GM12873 (cell line): ENCODE measurements at regions not wholly inside any gene's neighbourhood (a gene's known extent, or its start where the extent isn't known, plus 50 kb on each side); places are given as distances from the start of the nearest gene placed in this dataset.

ENCODE experiments used
- TF ChIP-seq, protein P1 (sequence below): IDR thresholded peaks from 2 replicates; pipeline ENCODE4 v1.5.1; 2012; ENCODE audit warnings: low read depth, mild to moderate bottlenecking, moderate library complexity, low read length, control low read depth; ENCODE audit not compliant: insufficient read depth; ENCODE audit errors: missing control alignments

DNA sequence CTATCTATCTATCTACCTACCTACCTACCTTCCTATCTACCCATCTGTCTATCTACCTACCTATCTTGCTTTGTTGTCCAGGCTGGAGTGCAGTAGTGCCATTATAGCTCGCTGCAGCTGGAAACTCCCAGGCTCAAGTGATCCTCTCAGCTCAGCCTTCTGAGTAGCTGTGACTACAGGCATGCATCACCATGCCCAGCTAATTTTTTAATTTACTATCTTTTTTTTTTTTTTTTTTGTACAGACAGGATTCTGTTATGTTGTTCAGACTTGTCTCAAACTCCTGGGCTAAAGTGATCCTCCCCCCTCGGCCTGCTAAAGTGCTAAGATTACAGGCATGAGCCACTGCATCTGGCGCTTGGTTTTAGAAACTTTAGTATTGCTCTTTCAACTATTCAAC lies 762.4 kb downstream of the SLC6A15 start:
- TF ChIP-seq, protein P1, sequence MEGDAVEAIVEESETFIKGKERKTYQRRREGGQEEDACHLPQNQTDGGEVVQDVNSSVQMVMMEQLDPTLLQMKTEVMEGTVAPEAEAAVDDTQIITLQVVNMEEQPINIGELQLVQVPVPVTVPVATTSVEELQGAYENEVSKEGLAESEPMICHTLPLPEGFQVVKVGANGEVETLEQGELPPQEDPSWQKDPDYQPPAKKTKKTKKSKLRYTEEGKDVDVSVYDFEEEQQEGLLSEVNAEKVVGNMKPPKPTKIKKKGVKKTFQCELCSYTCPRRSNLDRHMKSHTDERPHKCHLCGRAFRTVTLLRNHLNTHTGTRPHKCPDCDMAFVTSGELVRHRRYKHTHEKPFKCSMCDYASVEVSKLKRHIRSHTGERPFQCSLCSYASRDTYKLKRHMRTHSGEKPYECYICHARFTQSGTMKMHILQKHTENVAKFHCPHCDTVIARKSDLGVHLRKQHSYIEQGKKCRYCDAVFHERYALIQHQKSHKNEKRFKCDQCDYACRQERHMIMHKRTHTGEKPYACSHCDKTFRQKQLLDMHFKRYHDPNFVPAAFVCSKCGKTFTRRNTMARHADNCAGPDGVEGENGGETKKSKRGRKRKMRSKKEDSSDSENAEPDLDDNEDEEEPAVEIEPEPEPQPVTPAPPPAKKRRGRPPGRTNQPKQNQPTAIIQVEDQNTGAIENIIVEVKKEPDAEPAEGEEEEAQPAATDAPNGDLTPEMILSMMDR: no peak

DNA sequence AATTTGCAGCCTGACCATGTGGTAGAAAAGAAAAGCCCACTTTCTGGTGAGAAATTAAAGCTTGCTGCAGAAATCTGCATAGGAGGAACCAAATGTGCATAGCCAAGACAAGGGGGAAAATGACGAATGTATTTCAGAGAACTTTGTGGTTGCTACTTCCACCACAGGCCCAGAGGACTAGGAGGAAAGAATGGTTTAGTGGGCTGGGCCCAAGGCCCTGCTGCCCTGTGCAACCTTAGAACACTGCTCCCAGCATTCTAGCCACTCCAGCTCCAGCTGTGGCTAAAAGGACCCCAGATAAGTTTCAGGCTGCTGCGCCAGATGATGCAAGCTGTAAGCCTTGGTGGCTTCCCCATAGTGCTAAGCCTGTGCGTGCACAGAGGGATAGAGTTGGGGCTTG lies 764.3 kb downstream of the SLC6A15 start:
- TF ChIP-seq, protein P1: no peak

DNA sequence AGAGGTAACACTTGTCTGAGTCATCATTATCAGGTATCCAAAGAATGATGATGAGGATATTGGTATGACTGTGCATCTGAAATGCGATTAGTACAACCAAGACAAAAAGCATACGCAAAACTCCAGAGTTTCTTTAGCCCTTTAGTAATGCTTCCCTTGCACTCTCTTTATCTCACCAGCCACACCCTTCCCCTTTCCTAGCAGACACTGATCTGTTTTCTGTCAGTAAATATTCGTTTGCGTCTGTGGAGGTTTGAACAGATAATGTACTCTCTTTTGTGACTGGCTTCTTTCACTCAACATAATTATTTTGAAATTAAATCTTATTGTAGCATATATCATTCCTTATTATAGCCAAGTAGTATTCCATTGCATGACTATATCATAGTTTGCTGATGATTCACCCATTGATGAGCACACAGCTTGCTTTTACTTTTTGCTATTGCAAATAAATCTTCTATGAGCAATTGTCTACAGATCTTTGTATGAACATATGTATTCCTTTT lies 775.7 kb downstream of the SLC6A15 start:
- TF ChIP-seq, protein P1: no peak

DNA sequence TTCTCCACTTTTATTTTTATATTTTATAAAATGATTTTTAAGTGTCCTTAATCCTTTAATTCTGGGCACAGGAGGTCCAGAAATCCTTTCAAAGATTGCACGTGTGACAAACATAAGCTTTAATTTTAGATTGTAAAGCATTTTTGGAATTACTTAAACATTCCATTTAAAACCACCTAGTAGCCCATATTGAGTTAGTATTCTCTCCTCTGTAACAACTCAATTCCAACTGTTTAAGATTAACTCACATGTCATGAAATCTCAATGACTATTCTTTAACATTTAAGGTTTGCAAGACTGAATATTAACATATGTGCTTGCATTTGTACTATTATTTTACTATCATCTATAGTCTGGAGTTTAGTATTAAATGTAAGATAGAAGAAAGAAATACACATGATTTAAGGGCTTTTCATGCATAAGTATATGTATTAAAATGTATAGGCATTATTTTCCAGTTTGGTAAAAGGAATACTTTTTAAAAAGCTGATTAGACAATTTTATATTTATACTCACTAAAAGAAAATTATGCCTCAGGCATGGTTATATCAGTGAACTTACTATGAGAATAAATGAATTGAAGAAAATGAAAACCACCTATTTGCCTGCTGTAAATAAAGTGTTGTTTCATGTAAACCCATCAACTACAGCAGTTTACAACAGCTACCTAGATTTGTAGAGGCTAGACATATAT lies 776.9 kb downstream of the SLC6A15 start:
- TF ChIP-seq, protein P1: no peak

DNA sequence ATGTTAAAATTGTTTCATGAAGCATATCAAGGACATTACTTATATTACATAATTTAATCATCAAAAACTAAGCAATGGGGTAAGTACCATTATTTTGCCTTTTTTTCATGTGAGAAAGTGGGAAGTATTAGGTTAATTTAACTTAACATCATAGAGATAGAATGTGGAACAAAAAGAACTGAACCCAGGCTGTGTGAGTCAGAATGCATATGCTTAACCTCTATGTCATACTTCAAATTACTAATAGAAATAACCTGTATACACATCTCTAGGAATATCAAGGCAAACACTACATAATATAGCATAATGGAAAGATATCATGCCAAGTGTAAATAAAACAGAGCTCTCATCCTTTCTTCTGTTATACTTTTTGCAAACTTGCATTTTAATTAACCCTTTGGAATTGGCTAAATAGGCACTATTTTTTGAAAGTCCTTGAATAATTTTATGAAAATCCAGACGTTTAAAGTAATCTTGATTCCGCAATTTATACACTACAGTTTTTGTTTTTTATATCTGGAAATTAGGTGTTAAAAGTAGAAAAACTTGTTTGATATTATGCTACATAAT lies 777.7 kb downstream of the SLC6A15 start:
- TF ChIP-seq, protein P1: no peak

DNA sequence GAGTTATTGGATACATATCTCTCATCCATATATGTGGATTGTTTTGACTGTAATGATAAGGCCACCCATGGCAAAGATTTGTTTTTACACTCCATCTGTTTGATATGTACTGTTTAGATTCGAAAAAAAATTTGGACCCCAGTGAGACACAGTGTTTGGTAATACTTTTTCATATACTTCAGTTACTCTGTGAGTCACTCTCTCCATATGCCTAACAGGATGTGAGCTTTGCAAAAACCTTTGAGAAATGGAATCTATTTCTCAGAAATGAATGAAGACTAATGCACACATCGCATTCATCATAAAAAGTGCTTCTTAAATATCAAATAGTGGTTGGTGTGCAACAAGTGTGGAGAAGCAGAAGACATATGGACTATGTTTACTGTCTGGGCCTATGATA lies 781.5 kb downstream of the SLC6A15 start:
- TF ChIP-seq, protein P1: no peak

DNA sequence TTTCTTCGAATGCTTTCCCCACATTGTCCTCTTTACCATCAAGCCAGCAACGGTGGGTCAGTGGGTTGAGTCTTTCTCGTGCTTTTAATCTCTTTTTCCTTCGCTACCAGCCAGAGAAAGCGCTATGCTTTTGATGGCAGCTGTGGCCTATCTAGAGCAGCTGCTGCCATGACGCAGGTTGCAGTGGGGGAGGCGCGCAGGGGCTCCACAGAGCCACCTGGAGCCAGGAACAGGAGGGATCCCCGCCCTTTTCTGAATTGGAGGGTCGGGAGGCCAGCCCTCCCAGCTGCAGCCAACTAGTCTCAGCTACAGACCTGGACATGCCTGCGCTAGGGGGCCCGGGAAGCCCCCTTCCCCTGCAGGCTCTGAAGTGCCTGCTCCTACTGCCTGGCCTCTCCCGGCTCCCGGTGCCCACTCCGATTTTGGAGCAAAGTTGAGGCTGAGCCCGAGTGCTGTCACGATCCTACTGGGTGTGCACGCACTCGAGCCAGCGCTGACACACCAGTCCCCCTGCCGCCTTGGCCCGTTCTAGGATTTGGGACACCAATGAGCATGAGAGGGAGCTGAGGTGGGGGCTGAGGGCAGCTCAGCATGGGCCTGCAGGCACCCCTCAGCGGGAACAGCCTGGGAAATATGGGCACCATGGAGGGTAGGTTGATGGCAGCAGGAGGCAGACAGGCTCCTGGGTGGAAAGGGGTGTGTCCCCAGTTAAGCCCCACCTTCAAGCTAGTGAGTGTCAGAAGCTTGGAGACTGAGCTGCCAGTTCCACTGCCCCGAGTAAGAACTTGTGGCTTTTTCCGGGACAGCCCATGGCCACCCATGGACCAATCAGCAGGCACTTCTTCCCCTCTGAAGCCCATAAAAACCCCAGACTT lies 784.2 kb downstream of the SLC6A15 start:
- TF ChIP-seq, protein P1: no peak
